Stimulated activated CD4-positive, alpha-beta T cell treated with anti-CD3 and anti-CD28 coated beads, Interleukin-12 subunit alpha, Interleukin-12 subunit beta, amount 100 ng/mL, for 48 hours (primary cell): ENCODE measurements at regions not wholly inside any gene's neighbourhood (a gene's known extent, or its start where the extent isn't known, plus 50 kb on each side); places are given as distances from the start of the nearest gene placed in this dataset.

Experiments
- DNase-seq, 3 donors: peaks; one replicate each; pipeline ENCODE4 v3.0.0-alpha.2; 2020; ENCODE audit warnings: low read depth in 2 of 3, low spot score in 1 of 3

DNA sequence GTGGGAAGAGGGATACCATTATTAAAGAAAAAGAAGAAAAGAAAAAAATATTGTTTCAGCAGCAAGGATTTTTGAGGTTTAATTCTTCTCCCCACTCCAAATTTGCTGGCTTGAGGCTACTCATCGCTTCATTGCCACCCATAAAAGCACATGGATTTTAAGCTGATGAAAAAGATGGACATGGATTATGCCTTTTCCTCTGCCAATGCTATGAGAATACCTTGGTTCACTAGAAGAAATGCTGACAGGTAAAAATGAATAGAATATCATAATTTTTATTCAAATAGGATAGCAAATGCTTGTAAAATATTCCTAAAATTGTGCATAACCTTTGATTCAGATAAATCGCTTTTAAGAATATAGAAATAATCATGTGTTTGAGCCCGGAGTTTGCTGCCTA lies 289.7 kb upstream of the DPYD start:
- DNase-seq: no peak

DNA sequence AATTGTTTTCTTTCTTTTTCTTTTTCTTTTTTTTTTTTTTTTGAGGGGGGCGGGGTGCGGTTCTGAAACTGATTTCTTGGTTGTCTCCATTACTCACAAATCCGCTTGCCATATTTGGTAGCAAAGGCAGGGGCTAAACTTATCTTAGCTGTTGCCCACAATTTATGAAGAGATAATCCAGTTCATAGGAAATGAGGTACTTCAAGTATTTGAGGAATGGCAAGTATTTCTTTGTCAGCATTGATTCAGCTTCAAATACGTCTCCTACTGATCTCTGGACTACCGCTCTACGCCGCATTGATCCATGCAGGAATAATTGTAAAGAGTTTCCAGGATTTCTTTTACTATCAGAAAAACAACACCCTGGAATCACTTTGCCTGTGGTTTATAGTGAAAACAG lies 289.2 kb upstream of the DPYD start:
- no peak for DNase-seq

DNA sequence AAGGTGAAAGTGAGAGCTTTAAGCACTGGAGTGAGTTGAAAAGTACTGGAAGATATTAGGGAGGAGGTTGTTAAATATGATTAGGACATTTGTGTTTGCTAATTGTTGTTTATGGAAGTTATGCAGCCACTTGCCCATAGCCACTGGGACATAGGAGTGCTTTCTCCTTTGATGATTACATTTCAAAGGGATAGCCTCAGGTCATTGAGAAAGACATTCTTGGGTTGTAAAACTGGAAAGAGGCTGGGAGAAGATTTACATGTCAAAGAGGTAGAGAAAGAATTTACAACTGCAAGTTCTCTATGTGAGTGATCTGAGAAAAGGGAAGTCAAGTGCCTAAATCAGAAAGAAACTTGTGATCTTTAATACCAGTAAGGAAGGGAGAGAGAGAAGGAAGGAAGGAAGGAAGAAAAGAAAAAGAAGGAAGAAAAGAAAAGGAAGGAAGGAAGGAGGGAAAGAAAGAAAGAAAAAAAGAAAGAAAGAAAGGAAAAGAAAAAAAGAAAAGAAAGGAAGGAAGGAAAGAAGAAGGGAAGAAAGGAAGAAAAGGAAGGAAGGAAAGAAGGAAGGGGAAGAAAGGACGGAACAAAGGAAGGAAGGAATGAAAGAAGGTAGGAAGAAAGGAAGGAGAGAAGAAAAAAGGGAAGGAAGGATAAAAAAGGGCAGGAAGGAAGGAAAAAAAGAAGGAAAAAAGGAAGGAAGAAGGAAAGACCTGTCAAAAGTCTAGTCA lies 284.6 kb upstream of the DPYD start:
- DNase-seq: no peak

DNA sequence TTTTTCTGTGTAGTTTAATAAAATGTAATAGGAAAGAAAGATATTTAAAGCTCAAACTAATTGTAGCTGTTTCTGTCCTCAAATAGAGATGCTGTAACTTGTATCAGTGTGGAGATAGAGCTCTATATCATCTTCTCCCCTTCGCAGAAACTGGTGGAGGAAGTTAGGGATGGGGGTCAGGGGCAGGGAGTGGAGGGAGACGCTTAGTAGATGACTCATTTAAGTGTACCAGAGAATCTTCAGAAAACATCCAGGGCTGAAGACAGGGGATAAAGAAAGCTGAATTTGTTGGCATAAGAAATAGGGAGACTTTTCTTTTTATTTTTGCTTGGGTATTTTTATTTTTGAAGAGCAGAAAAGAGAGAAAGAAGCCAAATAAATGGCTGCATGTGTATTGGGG lies 282.6 kb upstream of the DPYD start:
- DNase-seq: no peak

DNA sequence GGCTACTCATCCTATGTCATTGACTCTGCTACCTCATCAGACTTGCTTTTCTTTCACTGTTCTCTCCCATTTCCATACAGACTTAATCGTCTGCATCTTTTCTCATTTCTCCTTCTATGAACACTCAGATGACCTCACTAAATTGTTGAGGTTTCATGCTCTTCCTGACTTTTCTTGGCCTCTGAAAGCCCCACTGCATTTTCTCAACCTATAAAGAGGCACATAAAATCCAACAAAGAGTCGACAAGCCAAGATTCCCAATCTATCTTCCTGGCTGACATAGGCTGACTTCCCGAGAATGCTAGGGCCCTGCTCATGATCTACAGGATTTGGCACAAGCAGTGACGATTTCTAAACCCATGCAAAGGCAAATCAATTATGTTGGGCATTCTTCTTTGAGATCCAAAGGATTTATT lies 280.8 kb upstream of the DPYD start:
- DNase-seq: no peak

DNA sequence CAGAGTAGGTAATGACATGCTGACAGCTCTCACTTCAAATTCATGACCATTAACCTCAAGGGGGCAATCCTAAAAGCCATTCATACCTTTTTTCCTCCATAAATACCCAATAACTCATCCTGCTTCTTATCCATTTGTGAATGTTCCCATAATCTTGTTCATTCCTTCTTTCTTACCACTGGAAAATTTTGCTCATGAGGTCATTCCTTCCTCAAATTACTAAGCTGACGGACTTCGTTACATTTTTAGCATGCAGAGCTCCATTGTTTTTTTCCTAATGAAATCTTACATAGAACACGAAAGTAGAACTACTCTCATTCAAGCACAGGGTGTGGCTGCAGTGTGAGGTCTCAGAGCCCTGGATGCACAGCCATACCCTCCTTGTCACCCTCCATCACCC lies 276.5 kb upstream of the DPYD start:
- no peak for DNase-seq

DNA sequence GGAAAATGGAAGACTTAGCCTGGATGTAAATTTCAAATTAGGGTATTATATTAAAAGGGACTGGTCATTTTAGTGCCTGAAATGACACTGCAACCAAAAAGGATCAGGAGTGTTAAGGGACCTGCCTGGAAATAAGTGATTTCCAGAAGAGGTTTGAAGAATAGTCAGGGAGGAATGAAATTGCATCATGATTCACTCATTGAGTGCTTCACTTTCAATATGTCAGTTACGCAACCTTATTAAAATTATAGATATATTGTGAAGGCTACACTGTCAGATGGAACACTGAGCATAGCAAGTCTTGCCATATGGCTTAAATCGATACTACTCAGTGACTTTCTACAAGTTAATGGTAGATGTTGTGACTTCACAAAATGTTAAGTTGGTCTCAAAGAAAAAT lies 275.2 kb upstream of the DPYD start:
- no peak for DNase-seq

DNA sequence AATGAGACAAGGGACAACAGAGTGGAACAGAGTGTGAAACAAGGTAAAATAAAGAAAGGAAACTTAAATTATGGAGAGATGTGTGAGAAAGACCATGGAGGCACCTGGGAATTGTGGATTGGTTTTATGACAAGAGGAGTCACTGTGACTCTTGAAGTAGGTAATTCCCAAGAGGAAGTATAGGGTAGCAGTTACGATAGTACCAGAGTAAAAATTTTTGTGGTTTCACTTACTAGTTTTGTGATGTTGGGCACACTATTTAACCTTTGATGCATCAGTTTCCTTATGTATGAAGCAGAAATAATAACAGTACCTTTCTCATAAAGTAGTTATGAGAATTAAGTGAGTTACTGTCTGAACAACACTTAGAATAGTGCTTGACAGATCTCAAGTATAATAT lies 267.9 kb upstream of the DPYD start:
- no peak for DNase-seq

DNA sequence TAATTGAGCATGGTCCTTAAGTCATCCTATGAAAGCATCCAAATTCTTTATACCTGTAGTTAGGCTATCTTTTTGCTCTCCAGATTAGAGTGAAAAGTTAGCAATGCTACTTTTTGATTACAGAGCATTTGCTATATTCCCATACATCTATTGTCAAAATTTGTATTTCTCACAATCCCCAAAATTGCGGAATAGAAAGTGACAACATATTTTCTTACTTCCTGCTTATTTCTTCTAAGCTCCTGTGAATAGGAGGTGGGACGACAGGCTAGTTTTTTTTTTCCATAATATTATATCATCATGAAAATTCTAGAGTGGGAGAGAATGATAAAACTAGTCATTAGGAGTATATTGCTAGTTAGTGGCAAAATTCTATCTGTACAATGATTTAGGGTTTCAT lies 264.0 kb upstream of the DPYD start:
- DNase-seq: no peak

DNA sequence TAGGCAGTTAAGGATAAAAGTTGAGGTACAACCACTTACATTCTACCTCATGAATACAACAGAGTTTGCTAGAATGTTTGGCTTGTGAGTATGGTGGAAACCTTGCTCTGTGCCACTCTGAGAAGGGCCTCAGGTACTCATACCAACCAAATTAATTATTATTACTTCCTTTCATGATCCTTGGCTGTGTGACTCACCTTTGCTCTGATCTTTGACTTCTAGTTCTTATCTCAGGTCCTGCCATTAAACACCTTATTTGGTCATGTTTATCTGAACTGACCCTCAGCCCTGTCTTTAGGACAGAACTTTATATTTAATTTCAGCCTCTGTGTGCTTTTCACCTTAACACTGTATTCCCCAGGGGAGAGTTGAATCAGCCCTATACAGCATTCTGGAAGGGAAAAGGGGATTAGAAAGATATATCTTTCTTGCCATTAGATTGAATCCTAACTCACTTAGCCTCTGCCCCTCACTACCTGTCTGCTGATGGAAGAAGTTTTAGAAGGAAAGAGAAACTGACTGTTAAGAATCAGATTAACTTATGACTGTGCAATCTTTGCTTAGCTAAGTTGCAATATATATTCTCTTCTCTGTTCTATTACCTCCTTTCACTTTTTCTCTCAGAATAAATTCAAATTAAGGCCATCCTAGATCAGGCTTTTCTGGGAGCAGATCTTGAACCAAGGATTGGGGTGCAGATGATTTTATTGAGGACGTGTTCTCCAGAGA lies 260.4 kb upstream of the DPYD start:
- DNase-seq: no peak

DNA sequence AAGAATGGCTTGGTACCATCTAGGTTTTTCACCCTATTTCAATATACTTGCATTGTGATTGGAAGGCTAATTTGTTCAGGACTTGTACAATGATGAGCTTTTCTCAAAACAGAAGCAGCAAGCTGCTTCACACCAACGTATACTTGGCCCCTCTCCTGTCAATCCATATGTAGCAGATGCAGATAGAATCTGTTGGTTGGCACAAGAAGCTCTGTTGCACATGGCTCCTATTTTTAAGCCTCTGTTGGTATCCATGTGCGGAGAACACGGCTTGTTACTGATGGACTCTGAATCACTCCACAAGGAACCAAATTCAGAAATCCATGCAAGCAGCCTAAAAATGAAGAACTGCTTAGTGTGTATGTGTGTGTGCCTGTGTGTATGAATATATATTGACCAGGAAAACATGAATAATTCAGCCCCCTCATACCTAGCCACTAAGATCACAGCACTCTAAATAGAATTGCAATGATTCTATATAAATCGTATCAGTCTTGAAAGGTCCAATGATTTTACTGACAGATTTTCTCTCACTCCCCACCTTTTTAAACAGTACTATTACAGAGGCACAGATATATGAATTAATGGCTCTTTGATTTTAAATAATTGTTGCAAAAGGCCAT lies 258.4 kb upstream of the DPYD start:
- no peak for DNase-seq

DNA sequence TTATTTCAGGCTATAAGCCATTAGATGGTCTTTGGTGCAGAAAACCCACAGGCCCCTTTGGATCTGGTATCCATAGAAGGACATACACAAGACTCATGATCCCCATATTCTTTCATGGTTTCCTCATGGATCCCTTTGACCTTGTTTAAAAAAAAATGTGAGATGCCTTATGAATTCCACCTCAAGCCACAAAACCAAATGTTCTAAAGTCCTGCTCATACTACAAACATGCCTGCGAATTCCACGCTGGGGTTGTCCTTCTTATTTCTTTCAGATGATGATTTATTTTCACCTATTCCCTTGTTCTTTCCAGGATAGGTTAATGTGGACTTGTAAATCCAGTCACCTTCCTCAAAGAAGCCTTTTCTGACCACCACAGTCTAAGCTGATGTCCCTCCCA lies 256.9 kb upstream of the DPYD start:
- DNase-seq: no peak

DNA sequence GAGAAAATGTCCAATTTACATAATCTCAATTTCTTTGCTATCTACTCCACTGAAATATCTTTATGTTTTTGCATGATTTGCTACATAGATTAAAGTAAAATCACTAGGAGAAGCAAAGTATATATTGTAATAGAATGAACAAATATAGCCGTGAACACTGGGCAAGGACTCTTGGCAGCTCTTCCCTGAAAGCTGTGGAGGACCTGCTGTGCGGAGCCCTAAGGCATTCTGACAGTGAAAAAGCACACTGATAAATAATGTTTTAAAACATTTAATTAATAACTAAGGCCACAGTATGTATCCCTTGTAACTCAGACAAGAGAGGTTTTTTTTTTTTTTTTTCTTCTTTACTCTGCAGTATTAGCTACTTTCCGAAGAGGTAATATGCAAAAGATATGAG lies 256.1 kb upstream of the DPYD start:
- no peak for DNase-seq

DNA sequence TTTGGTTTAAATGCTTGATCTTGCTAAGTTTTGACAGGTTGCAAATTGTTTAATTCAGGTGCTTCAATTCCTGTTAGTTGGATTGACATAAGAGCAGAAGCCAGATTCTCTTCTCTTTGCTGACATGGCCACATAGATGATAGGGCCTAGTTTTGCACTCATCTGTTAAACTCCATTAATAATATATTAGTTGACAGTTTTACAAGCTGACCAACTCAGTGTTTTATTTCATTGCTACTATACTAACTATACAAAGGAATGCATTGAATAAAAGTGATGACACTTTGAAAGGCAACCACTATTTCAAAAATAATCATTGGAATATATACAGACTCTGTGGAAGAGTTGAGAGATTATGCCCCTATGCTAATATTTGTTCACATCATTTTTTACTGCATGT lies 255.6 kb upstream of the DPYD start:
- DNase-seq: no peak

DNA sequence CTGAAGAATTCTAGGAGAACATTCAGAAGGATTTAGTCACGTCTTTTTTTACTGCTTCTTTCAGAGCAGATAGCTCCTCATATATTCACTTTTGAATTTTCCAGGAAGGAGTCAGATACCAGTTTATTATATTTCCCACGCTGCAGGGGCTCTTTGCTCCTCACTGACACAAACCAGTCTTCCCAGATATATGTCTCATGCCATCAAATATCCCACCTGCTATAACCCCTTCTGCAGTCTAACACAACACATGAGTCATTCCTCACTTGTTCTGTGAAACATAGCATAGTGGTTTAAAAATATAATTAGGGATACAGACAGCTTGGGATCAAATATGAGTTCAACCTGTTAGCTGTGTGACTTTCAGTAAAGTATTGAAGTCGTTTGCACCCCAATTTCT lies 251.7 kb upstream of the DPYD start:
- DNase-seq: no peak

DNA sequence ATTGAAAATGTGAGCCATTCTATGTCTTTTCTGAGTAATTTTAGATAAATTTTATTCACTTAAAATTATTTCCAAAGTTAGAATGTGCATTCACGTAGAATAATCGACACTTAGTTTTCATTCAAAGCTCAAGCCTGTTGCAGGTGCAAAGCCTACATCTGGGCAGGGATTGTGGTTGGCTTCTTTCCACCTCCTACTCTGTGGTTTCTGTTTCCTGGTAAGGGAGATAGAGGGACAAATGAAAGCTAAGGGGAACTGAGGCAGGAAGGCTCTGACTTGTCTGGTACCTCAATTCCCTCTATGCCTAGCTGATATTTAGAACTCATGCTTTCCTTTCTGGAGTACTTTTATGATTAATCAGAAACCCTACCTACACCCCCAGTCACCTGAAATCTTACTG lies 251.2 kb upstream of the DPYD start:
- no peak for DNase-seq

DNA sequence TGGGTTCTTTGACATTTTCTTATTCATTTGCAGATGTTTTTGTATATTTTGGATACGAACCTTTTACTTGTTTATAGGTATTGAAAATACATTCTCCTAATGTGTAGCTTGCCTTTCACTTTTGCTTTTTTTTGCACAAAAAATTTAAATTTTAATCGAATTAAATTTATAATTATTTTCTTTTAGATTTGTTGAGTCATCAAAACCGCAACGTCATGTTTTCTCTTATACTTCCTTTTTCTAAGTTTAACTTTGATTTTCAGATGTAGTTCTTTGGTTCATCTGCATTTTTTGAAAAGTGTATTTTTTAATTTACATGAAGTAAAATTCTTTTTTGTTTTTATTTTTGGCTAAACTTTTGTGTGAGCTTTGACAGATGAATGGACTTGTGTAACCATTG lies 243.7 kb upstream of the DPYD start:
- no peak for DNase-seq

DNA sequence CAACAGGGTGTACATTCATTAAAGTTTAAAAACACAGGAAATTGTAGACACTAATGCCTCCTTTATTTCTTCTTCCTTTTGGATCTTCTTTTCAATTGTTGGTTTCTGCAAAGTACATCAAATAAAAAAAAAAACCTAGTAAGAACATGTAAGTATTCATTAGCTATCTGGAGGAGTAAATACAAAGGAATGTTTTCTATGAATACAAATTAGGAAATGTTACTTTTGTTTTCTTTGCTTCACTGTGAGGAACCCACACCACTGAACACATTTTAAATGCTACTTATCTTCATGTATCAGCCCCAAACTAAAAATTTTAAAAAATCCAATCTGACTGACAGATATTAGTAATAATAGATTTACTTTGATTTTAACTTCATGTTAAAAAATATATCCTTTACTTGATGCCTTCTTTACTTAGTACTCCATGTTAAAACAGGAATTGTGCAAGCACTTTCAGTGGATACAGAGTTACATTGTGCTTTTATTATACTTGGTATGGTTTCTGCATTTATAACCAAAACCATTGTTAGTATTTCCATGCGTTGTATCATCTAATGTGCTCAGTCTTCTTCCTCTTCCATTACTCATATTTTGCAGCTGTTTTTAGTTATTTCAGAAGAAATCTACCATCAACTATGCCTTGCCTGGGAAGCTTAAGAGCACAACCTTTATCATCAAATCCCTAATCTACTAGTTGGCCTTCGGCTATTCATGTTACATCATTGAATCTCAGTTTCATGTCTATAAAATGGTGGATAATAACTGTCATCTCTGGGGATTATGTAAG lies 236.9 kb upstream of the DPYD start:
- no peak for DNase-seq

DNA sequence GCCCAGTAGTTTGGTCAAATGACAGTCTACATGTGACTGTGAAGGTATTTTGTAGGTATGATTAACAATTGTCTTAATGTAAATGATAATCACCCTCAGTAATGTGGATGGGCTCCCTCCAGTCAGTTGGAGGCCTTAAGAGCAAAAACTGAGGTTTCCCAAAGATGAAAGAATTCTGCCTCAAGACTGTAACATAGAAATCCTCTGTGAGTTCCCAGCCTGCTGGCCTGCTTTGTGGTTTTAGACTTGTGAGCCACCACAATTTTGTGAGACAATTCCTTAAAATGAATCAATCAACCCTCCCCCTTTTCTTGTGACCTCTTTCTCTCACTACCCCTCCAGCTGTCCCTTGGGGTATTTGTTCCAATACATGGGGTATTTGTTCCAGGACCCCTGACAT lies 226.4 kb upstream of the DPYD start:
- DNase-seq: no peak

DNA sequence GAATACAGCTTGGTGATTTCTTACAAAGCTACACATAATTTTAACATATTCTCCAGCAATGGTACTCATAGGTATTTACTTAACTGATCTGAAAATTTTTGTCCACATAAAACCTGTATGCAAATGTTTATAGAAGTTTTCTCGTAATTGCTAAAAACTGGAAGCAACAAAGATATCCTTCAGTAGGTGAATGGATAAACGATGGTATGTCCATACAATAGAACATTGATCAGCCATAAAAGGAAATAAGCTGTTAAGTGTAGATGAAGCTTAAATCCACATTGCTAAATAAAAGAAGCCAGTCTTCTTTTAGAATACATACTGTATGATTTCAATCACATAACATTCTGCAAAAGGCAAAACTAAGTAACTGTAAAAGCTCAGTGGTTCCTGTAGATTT lies 224.8 kb upstream of the DPYD start:
- no peak for DNase-seq

DNA sequence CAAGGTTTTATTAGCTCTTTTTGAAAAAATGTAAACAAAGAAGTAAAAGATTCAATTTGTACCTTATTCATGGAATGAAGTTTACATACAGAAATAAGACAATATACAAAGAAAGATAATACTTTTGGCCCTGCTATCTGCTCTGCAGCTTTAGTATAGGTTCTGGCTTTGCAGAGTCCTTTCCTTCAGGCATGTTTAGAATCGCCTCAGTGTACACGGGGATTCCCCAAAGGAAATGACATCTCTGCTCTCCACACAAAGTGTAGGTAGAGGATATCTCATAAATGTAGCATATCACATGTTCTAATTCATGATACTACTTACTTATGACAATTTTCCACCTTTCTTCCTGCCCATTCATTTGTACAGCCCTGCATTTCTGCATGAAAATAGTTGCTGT lies 222.6 kb upstream of the DPYD start:
- no peak for DNase-seq

DNA sequence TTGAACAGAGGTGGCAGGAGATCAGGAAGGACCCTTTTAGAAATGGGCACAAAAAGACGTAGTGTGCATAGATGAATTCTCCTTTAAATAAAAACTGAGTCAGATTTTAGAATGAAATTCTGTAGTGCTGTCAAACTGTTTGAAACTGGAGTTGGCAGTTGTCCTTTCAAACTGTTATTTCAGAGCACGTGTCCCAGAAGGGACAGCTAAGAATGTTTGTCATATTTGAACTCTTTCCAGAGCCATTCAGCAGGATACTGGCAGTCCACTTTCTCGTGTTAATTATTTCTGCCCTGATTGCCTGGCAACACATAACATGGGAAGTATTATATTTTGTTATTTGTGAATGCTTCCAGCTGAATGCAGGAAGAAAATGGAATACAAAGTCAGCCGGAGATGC lies 212.3 kb upstream of the DPYD start:
- DNase-seq: no peak
